Keratinocyte (primary cell): ENCODE measurements at regions not wholly inside any gene's neighbourhood (a gene's known extent, or its start where the extent isn't known, plus 50 kb on each side); places are given as distances from the start of the nearest gene placed in this dataset.

Source experiments
- DNase-seq: peaks from one replicate; pipeline ENCODE4 v3.0.0-alpha.2; 2011; ENCODE audit warnings: low read depth, missing footprints, low spot score
- FAIRE-seq: peaks from 2 replicates; lab custom pipeline; 2011; peaks lifted over from hg19 to GRCh38; lab: Jason Lieb, UNC
- H2AFZ ChIP-seq: 2 replicates; pipeline ENCODE4 v1.6.0; 2012; ENCODE audit warnings: low read length, control low read depth, inconsistent platforms; ENCODE audit not compliant: control insufficient read depth
- H3K27ac ChIP-seq: 2 replicates; pipeline ENCODE4 v1.5.1; 2011; ENCODE audit warnings: low read length; ENCODE audit not compliant: control insufficient read depth, insufficient read depth
- H3K27me3 ChIP-seq: 3 replicates; pipeline ENCODE4 v1.6.0; 2011; ENCODE audit warnings: low read length; ENCODE audit not compliant: control insufficient read depth, insufficient read depth; ENCODE audit errors: extremely low read depth
- H3K36me3 ChIP-seq, 2 experiments: 2 replicates in 1 of 2; 3 replicates in 1 of 2; pipeline ENCODE4 v1.5.1; 2011; ENCODE audit warnings: low read length in 2 of 2, mild to moderate bottlenecking in 1 of 2; ENCODE audit not compliant: control insufficient read depth in 2 of 2, insufficient read depth in 2 of 2; ENCODE audit errors: extremely low read depth in 1 of 2
- H3K4me1 ChIP-seq: 3 replicates; pipeline ENCODE4 v1.5.1; 2011; ENCODE audit warnings: low read length; ENCODE audit not compliant: control insufficient read depth, insufficient read depth; ENCODE audit errors: extremely low read depth
- H3K4me2 ChIP-seq: 3 replicates; pipeline ENCODE4 v1.6.0; 2011; ENCODE audit warnings: low read depth, low read length; ENCODE audit not compliant: control insufficient read depth, insufficient read depth; ENCODE audit errors: extremely low read depth
- H3K4me3 ChIP-seq, 3 experiments: fragments of 200-600 bp in 1 of 3; sonication (generic) in 1 of 3; 2 replicates in 2 of 3; 3 replicates in 1 of 3; pipeline ENCODE4 v1.5.1; 2011 to 2016; ENCODE audit warnings: low read length in 3 of 3, mild to moderate bottlenecking in 3 of 3, control low read depth in 2 of 3, inconsistent platforms in 1 of 3, low read depth in 1 of 3, mixed read lengths in 1 of 3, mixed run types in 1 of 3, moderate library complexity in 1 of 3; ENCODE audit not compliant: control insufficient read depth in 2 of 3, insufficient read depth in 2 of 3; ENCODE audit errors: extremely low read depth in 1 of 3
- H3K79me2 ChIP-seq: 2 replicates; pipeline ENCODE4 v1.6.0; 2012; ENCODE audit warnings: low read length; ENCODE audit not compliant: control insufficient read depth, insufficient read depth
- H3K9ac ChIP-seq: 3 replicates; pipeline ENCODE4 v1.6.0; 2011; ENCODE audit warnings: low read length; ENCODE audit not compliant: control insufficient read depth, insufficient read depth; ENCODE audit errors: extremely low read depth
- H3K9me1 ChIP-seq: 3 replicates; pipeline ENCODE4 v1.6.0; 2011; ENCODE audit warnings: low read length; ENCODE audit not compliant: control insufficient read depth, insufficient read depth; ENCODE audit errors: extremely low read depth
- H3K9me3 ChIP-seq: 2 replicates; pipeline ENCODE4 v1.5.1; 2012; ENCODE audit warnings: low read depth, low read length; ENCODE audit not compliant: control insufficient read depth
- H4K20me1 ChIP-seq: 3 replicates; pipeline ENCODE4 v1.6.0; 2011; ENCODE audit warnings: low read length; ENCODE audit not compliant: control insufficient read depth, insufficient read depth; ENCODE audit errors: extremely low read depth
- EZH2 ChIP-seq: IDR thresholded peaks from one replicate; pipeline ENCODE4 v1.6.1; 2012; ENCODE audit warnings: inconsistent platforms, mild to moderate bottlenecking, low read length, moderate library complexity
- dilution Hi-C: fragments of 300-500 bp; cut with MboI; formaldehyde crosslinking; loops from one replicate; pipeline ENCODE4 v1.7.0; 2020; ENCODE audit warnings: low sequenced_read_pairs; ENCODE audit not compliant: extremely low pct_ligation_motif_present
- TF ChIP-seq, protein P1 (sequence below), 3 experiments: IDR thresholded peaks in 1 of 3; conservative IDR thresholded peaks in 1 of 3; optimal IDR thresholded peaks in 1 of 3; 2 replicates in 2 of 3; 3 replicates in 1 of 3; pipeline versions ENCODE3 to v1.5.1; 2011; ENCODE audit warnings: low read length in 3 of 3, mild to moderate bottlenecking in 3 of 3, moderate library complexity in 2 of 3, control low read depth in 1 of 3, inconsistent platforms in 1 of 3; ENCODE audit not compliant: insufficient read depth in 2 of 3; ENCODE audit errors: extremely low read depth in 1 of 3

DNA sequence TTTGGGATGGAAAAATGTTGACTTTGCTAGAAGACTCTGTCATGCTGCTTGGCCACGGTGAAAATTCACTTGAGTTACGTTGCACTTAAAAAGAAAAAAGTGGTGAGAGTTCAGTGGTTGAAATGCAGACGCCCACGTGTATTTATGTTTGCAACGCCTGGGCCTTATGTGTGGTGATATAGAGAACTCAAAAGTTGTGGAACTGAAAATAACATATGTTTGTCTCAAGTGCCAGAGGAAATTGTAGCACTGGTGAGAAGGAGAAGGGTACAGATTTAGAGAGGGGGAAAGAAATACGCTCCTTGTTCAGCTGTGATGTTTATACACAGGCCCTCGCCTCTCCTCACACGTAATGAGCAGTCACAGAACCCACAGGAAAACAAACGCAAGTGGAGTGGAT, 73.6 kb downstream of the EMX2 start:
- Histone ChIP-seq H3K4me2 (no peak overlapping the region), H4K20me1 (no peaks in the 10 kb centered on the region), H3K4me1 (no peaks in the 10 kb centered on the region), H3K27ac (no peak overlapping the region), H3K27me3 (peaks cover 5% of the 10 kb centered on the region), H3K4me3 (no peak overlapping the region), H3K9ac (no peak overlapping the region), H3K9me3 (no peaks in the 10 kb centered on the region), H3K36me3 (no peaks in the 10 kb centered on the region), H2AFZ (no peak overlapping the region), H3K9me1 (no peaks in the 10 kb centered on the region), H3K79me2 (no peaks in the 10 kb centered on the region)
- no peak for TF ChIP-seq EZH2
- TF ChIP-seq, protein P1, sequence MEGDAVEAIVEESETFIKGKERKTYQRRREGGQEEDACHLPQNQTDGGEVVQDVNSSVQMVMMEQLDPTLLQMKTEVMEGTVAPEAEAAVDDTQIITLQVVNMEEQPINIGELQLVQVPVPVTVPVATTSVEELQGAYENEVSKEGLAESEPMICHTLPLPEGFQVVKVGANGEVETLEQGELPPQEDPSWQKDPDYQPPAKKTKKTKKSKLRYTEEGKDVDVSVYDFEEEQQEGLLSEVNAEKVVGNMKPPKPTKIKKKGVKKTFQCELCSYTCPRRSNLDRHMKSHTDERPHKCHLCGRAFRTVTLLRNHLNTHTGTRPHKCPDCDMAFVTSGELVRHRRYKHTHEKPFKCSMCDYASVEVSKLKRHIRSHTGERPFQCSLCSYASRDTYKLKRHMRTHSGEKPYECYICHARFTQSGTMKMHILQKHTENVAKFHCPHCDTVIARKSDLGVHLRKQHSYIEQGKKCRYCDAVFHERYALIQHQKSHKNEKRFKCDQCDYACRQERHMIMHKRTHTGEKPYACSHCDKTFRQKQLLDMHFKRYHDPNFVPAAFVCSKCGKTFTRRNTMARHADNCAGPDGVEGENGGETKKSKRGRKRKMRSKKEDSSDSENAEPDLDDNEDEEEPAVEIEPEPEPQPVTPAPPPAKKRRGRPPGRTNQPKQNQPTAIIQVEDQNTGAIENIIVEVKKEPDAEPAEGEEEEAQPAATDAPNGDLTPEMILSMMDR (optimal IDR thresholded peaks at IDR 0.05 in 1 of 3, IDR thresholded peaks at IDR 0.05 in 1 of 3, conservative IDR thresholded peaks at IDR 0.05 in 1 of 3; ENCODE audit: extremely low read depth in 1 of 3, insufficient read depth in 2 of 3, low read length in 3 of 3): no peak
- no peak for DNase-seq
- FAIRE-seq: no peak
- dilution Hi-C loops: no loop called here

DNA sequence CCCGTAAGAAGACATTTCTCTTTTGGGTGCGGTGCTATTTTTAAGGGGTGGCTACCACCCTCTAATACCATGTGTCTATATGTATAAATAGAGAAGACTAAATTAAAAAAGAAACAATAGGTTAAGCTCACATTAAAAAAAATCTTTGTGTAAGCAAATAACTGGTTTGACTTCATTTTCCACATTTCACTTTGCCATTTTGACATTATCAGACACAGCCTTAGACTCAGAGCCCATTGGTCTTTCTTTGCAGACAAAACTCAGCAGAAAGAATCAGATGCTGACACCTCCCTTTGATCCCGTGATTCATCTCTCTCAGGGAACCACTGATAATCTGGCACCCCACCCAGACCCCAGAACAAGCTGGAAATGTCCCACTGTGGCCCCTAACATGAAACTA, 74.5 kb downstream of the EMX2 start:
- H4K20me1 ChIP-seq: no peaks in the 10 kb centered on the region
- H3K36me3 ChIP-seq: no peaks in the 10 kb centered on the region
- no peak overlapping the region for H2AFZ ChIP-seq
- H3K4me2 ChIP-seq: no peak overlapping the region
- no peak overlapping the region for H3K27ac ChIP-seq
- dilution Hi-C loops: no loop called here
- no peaks in the 10 kb centered on the region for H3K4me1 ChIP-seq
- TF ChIP-seq, protein P1 (optimal IDR thresholded peaks at IDR 0.05 in 1 of 3, IDR thresholded peaks at IDR 0.05 in 1 of 3, conservative IDR thresholded peaks at IDR 0.05 in 1 of 3; ENCODE audit: extremely low read depth in 1 of 3, insufficient read depth in 2 of 3, low read length in 3 of 3): no peak
- TF ChIP-seq EZH2: no peak
- H3K9me1 ChIP-seq: no peaks in the 10 kb centered on the region
- no peaks in the 10 kb centered on the region for H3K79me2 ChIP-seq
- peaks cover 5% of the 10 kb centered on the region for H3K27me3 ChIP-seq
- no peak for DNase-seq
- H3K9ac ChIP-seq: no peak overlapping the region
- FAIRE-seq: no peak
- H3K4me3 ChIP-seq: no peak overlapping the region
- no peaks in the 10 kb centered on the region for H3K9me3 ChIP-seq
